ENCODE measurements at regions not wholly inside any gene's neighbourhood (a gene's known extent, or its start where the extent isn't known, plus 50 kb on each side); places are given as distances from the start of the nearest gene placed in this dataset.
"Not testable (repeated sequence)": the region's sequence is repeated elsewhere in the genome, so short reads cannot be mapped to it uniquely, and the experiment has no call there.

- DNase-seq: not testable (repeated sequence)
Observed at GRCh38 chr6:66494643-66495042, 787.6 kb upstream of the EYS start.

GRCh38 chr6:66489269-66489987, 782.4 kb upstream of the EYS start:
- no peak for DNase-seq

GRCh38 chr6:66481216-66481615, 774.2 kb upstream of the EYS start:
- DNase-seq: no peak

- peak; percentile 30 for DNase-seq
Observed at GRCh38 chr6:66478705-66479104, 771.7 kb upstream of the EYS start.

- no peak for DNase-seq
Observed at GRCh38 chr6:66435321-66435720, 728.3 kb upstream of the EYS start.

GRCh38 chr6:66429210-66429609, 722.2 kb upstream of the EYS start:
- no peak for DNase-seq

GRCh38 chr6:66423047-66423446, 716.0 kb upstream of the EYS start:
- no peak for DNase-seq

GRCh38 chr6:66421570-66421969, 714.5 kb upstream of the EYS start:
- peak; percentile 17 for DNase-seq

GRCh38 chr6:66418906-66419305, 711.9 kb upstream of the EYS start:
- no peak for DNase-seq

GRCh38 chr6:66403966-66404365, 696.9 kb upstream of the EYS start:
- DNase-seq: no peak

- DNase-seq: no peak
Observed at GRCh38 chr6:66402873-66403272, 695.8 kb upstream of the EYS start.

GRCh38 chr6:66396549-66396948, 689.5 kb upstream of the EYS start:
- peak; percentile 64 for DNase-seq

GRCh38 chr6:66396145-66396544, 689.1 kb upstream of the EYS start:
- no peak for DNase-seq

GRCh38 chr6:66390393-66390792, 683.4 kb upstream of the EYS start:
- DNase-seq: no peak

GRCh38 chr6:66376001-66376400, 669.0 kb upstream of the EYS start:
- no peak for DNase-seq

- DNase-seq: peak; percentile 19
Observed at GRCh38 chr6:66369407-66369806, 662.4 kb upstream of the EYS start.

- no peak for DNase-seq
Observed at GRCh38 chr6:66362888-66363287, 655.9 kb upstream of the EYS start.

- no peak for DNase-seq
Observed at GRCh38 chr6:66361886-66362285, 654.9 kb upstream of the EYS start.

- DNase-seq: no peak
Observed at GRCh38 chr6:66357781-66358180, 650.8 kb upstream of the EYS start.

GRCh38 chr6:66355471-66355870, 648.4 kb upstream of the EYS start:
- DNase-seq: no peak

GRCh38 chr6:66344796-66345195, 637.8 kb upstream of the EYS start:
- no peak for DNase-seq

- no peak for DNase-seq
Observed at GRCh38 chr6:66340736-66341135, 633.7 kb upstream of the EYS start.

GRCh38 chr6:66336176-66336575, 629.1 kb upstream of the EYS start:
- no peak for DNase-seq

- DNase-seq: no peak
Observed at GRCh38 chr6:66328200-66328599, 621.2 kb upstream of the EYS start.

- peak; percentile 80 for DNase-seq
Observed at GRCh38 chr6:66326228-66326627, 619.2 kb upstream of the EYS start.

All from DMS53 (cell line).